Dendritic cell treated with granulocyte-macrophage colony-stimulating factor and Interleukin-4, amounts not matched to agents 40 ng/mL and 50 ng/mL, for 4 days (primary cell): ENCODE measurements at regions not wholly inside any gene's neighbourhood (a gene's known extent, or its start where the extent isn't known, plus 50 kb on each side); places are given as distances from the start of the nearest gene placed in this dataset.
"Not testable (repeated sequence)": the region's sequence is repeated elsewhere in the genome, so short reads cannot be mapped to it uniquely, and the experiment has no call there.

Experiments used
- H3K27ac Mint-ChIP-seq: one replicate; pipeline ENCODE4 v1.8.0; 2022; ENCODE audit warnings: mild to moderate bottlenecking, mixed read lengths
- H3K27me3 Mint-ChIP-seq: one replicate; pipeline ENCODE4 v1.8.0; 2022; ENCODE audit warnings: mild to moderate bottlenecking, mixed read lengths
- H3K36me3 Mint-ChIP-seq: one replicate; pipeline ENCODE4 v1.8.0; 2022; ENCODE audit warnings: low read depth, mixed read lengths
- H3K4me1 Mint-ChIP-seq: one replicate; pipeline ENCODE4 v1.8.0; 2022; ENCODE audit warnings: low read depth, mixed read lengths
- H3K4me3 Mint-ChIP-seq: one replicate; pipeline ENCODE4 v1.8.0; 2022; ENCODE audit warnings: mild to moderate bottlenecking, moderate library complexity, mixed read lengths
- H3K9me3 Mint-ChIP-seq: one replicate; pipeline ENCODE4 v1.8.0; 2022; ENCODE audit warnings: mixed read lengths
- intact Hi-C: fragments of 100-400 bp; cut with micrococcal nuclease; formaldehyde crosslinking; loops from one replicate; pipeline ENCODE4 v1.15.0; 2022

- H3K27me3 Mint-ChIP-seq, result no peaks in the 10 kb centered on the region
- no peaks in the 10 kb centered on the region for H3K36me3 Mint-ChIP-seq
- peaks cover 7% of the 10 kb centered on the region for H3K9me3 Mint-ChIP-seq
- intact Hi-C loops, result no loop called here
- no peak overlapping the region for H3K4me3 Mint-ChIP-seq
- H3K27ac Mint-ChIP-seq, result no peak overlapping the region
- H3K4me1 Mint-ChIP-seq, result no peaks in the 10 kb centered on the region
Observed at GRCh38 chr16:7866144-7866543, 533.5 kb downstream of the RBFOX1 start.

DNA sequence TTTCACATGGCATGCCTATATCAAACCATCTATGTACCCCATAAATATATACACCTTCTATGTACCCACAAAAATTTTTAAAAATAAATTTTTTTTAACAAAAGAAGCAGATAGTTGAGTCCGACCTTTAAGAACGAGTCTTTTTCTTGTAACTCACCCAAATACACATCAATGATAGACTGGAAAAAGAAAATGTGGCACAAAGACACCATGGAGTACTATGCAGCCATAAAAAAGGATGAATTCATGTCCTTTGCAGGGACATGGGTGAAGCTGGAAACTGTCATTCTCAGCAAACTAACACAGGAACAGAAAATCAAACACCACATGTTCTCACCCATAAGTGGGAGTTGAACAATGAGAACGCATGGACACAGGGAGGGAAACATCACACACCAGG lies 532.7 kb downstream of the RBFOX1 start:
- H3K27me3 Mint-ChIP-seq, H3K27ac Mint-ChIP-seq, intact Hi-C loops, H3K9me3 Mint-ChIP-seq, H3K36me3 Mint-ChIP-seq, H3K4me1 Mint-ChIP-seq, H3K4me3 Mint-ChIP-seq: not testable (repeated sequence)

- Mint-ChIP-seq H3K27ac (no peak overlapping the region), H3K4me1 (no peaks in the 10 kb centered on the region), H3K36me3 (no peaks in the 10 kb centered on the region), H3K9me3 (peaks cover 7% of the 10 kb centered on the region), H3K27me3 (no peaks in the 10 kb centered on the region), H3K4me3 (no peak overlapping the region)
- intact Hi-C loops, result no loop called here
Observed at GRCh38 chr16:7861891-7862582, 529.4 kb downstream of the RBFOX1 start.

DNA sequence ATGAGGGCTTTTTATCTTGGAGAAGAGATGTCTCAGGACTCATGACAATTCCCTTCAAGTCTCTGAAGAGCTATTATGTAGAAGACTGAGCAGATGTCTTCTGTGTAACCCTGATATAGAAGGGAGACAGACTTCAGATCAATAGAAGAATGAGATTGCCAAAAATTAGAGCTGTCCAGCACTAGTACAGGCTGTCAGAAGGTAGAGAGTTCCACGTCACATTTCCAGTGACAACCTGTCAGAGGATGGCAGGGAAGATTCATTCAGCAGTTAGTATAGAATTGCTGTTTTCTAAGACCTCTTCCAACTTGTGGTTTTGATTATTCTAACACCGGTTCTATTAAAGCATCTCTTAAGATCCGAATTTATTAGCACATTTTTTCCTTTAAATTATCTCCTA lies 520.6 kb downstream of the RBFOX1 start:
- intact Hi-C loops, result no loop called here
- no peak overlapping the region for H3K27ac Mint-ChIP-seq
- no peaks in the 10 kb centered on the region for H3K4me1 Mint-ChIP-seq
- no peak overlapping the region for H3K4me3 Mint-ChIP-seq
- H3K27me3 Mint-ChIP-seq, result no peaks in the 10 kb centered on the region
- no peaks in the 10 kb centered on the region for H3K9me3 Mint-ChIP-seq
- H3K36me3 Mint-ChIP-seq, result no peaks in the 10 kb centered on the region

DNA sequence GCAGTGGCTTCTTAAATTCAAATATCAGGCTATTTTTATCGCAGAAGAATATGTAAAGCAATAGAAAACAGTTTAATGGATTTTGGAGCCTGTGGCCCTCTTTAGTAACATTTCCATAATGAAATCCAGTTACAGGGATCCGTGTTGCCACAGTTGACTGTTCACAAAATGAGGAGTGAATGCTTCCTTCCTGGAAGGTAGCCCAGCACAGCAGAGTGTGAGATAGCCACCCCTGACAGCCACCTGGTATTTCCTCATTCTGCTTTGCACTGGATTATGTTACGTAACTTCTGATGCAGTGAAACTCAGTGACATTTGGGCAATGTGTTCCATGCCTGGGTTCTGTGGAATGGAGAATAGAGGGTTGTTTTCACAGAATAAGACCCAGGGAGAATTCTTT lies 517.2 kb downstream of the RBFOX1 start:
- H3K27me3 Mint-ChIP-seq, result no peaks in the 10 kb centered on the region

DNA sequence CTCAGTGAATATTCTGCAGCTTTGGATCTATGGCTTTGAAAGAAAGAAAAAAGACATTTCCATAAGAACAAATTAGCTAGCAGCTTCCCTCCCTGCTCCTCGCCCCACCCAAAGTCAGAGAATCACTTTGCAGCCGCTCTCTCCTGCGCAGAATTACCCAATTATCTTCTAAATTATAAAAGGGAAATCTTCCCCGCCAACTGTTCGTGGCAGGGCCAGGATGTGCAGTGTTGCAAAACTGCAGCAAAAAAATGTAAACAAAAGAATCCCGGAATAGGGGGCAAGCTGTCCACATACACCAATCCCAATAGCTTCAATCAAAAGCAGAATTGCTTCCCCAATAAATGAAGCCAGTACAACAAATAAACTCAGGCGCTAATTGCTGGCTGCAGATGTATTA lies 510.6 kb downstream of the RBFOX1 start:
- H3K4me3 Mint-ChIP-seq, result no peak overlapping the region
- intact Hi-C loops, result no loop called here
- no peak overlapping the region for H3K27ac Mint-ChIP-seq
- H3K36me3 Mint-ChIP-seq, result no peaks in the 10 kb centered on the region
- peaks cover 15% of the 10 kb centered on the region for H3K9me3 Mint-ChIP-seq
- H3K4me1 Mint-ChIP-seq, result no peaks in the 10 kb centered on the region
- no peaks in the 10 kb centered on the region for H3K27me3 Mint-ChIP-seq

More for the DNA sequence above, 517.2 kb downstream of the RBFOX1 start:
- Mint-ChIP-seq H3K27ac (no peak overlapping the region), H3K4me1 (no peaks in the 10 kb centered on the region), H3K9me3 (no peaks in the 10 kb centered on the region), H3K36me3 (no peaks in the 10 kb centered on the region), H3K4me3 (no peak overlapping the region)
- intact Hi-C loops, result no loop called here

DNA sequence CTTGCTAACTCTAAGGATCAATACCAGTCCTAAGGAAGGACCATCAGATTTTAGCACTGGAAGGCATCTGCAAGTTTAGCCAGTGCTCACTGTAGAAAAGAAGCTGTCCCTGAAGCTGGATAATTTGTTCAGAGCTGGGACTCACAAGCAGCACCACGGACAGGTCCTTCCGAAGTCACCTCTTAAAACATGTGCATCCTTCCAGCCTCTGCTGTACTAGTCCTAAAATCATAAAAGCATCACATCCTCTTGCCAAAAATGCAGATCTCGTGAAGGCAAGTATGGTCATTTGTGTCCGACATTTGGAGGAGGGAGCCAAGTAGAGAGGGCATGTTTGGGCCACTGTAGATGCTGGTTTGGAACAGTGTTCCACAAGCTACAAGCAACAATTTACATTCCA lies 506.9 kb downstream of the RBFOX1 start:
- intact Hi-C loops, result no loop called here
- H3K9me3 Mint-ChIP-seq, result peaks cover 15% of the 10 kb centered on the region
- no peak overlapping the region for H3K4me3 Mint-ChIP-seq
- no peaks in the 10 kb centered on the region for H3K36me3 Mint-ChIP-seq
- no peaks in the 10 kb centered on the region for H3K27me3 Mint-ChIP-seq
- H3K4me1 Mint-ChIP-seq, result no peaks in the 10 kb centered on the region
- H3K27ac Mint-ChIP-seq, result no peak overlapping the region

GRCh38 chr16:7834771-7835431 lies 502.3 kb downstream of the RBFOX1 start:
- H3K9me3 Mint-ChIP-seq, result no peaks in the 10 kb centered on the region
- intact Hi-C loops, result no loop called here
- H3K27me3 Mint-ChIP-seq, result no peaks in the 10 kb centered on the region
- no peaks in the 10 kb centered on the region for H3K4me1 Mint-ChIP-seq
- no peak overlapping the region for H3K4me3 Mint-ChIP-seq
- no peaks in the 10 kb centered on the region for H3K36me3 Mint-ChIP-seq
- no peak overlapping the region for H3K27ac Mint-ChIP-seq

DNA sequence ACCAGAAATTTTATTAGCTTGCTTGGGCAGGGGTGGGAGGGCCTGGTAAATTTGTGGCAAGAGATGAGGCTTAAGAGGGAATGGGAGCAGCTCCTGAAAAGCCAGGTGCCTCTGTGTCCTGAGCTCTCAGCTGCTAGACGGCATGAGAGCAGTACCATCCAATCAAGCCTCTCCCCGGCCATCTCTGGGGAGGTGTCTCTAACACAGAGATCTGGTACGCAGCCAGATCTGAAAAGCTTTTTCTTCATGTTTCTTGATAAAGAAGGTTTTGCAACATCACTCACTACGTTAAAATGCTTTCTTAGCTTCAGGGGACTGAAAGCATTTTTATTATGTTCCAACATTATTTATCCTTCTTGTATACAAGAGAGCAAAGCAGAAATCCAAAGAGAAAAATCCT lies 488.2 kb downstream of the RBFOX1 start:
- no peaks in the 10 kb centered on the region for H3K4me1 Mint-ChIP-seq
- H3K27me3 Mint-ChIP-seq, result no peaks in the 10 kb centered on the region
- no peak overlapping the region for H3K27ac Mint-ChIP-seq
- intact Hi-C loops, result no loop called here
- H3K9me3 Mint-ChIP-seq, result peaks cover 8% of the 10 kb centered on the region
- H3K4me3 Mint-ChIP-seq, result no peak overlapping the region
- H3K36me3 Mint-ChIP-seq, result no peaks in the 10 kb centered on the region

DNA sequence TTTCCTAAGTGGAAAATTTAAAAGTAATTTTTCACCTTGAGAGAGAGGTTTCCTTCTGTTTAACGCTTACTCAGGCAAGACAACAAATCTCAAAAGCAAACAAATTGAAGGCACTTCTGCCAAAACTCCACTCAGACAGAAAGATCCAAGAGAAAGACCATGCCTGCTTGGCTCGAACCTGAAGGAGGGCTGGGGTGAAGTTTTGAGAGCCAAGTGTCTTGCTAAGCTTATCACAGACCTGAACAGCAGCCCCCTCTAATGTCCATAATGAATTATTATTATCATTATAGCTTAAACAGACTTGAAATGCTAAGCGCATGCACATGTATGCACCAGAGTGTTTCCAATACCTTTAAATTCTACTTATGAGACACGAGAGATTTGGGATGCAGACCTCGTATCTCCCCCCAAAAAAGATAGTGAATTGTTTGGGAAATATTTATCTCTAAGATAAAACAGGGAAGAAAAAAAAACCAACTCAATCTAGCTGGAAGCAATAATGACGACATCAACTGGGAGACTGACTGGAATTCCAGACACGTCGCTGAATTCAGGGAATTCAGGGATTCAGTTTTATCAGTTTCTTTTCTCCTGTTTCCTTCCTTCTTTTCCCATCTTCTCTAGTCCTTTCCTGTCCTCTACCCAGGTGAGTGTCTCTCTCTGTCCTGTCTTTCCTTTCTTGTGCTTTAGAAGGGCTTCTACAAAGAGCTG lies 473.2 kb downstream of the RBFOX1 start:
- no peak overlapping the region for H3K4me3 Mint-ChIP-seq
- no peak overlapping the region for H3K27ac Mint-ChIP-seq
- H3K9me3 Mint-ChIP-seq, result no peaks in the 10 kb centered on the region
- no peaks in the 10 kb centered on the region for H3K4me1 Mint-ChIP-seq
- H3K27me3 Mint-ChIP-seq, result no peaks in the 10 kb centered on the region
- H3K36me3 Mint-ChIP-seq, result no peaks in the 10 kb centered on the region
- intact Hi-C loops, result no loop called here

GRCh38 chr16:7804635-7805195 lies 472.1 kb downstream of the RBFOX1 start:
- H3K9me3 Mint-ChIP-seq, result no peaks in the 10 kb centered on the region

GRCh38 chr16:7792346-7792745 lies 459.7 kb downstream of the RBFOX1 start:
- intact Hi-C loops, result no loop called here
- H3K36me3 Mint-ChIP-seq, result no peaks in the 10 kb centered on the region
- H3K4me1 Mint-ChIP-seq, result no peaks in the 10 kb centered on the region
- H3K27ac Mint-ChIP-seq, result no peak overlapping the region
- no peaks in the 10 kb centered on the region for H3K27me3 Mint-ChIP-seq
- no peak overlapping the region for H3K4me3 Mint-ChIP-seq
- no peaks in the 10 kb centered on the region for H3K9me3 Mint-ChIP-seq

More at GRCh38 chr16:7804635-7805195, 472.1 kb downstream of the RBFOX1 start:
- no peak overlapping the region for H3K27ac Mint-ChIP-seq
- no peaks in the 10 kb centered on the region for H3K4me1 Mint-ChIP-seq
- H3K4me3 Mint-ChIP-seq, result no peak overlapping the region
- H3K36me3 Mint-ChIP-seq, result no peaks in the 10 kb centered on the region
- no peaks in the 10 kb centered on the region for H3K27me3 Mint-ChIP-seq
- intact Hi-C loops, result no loop called here

DNA sequence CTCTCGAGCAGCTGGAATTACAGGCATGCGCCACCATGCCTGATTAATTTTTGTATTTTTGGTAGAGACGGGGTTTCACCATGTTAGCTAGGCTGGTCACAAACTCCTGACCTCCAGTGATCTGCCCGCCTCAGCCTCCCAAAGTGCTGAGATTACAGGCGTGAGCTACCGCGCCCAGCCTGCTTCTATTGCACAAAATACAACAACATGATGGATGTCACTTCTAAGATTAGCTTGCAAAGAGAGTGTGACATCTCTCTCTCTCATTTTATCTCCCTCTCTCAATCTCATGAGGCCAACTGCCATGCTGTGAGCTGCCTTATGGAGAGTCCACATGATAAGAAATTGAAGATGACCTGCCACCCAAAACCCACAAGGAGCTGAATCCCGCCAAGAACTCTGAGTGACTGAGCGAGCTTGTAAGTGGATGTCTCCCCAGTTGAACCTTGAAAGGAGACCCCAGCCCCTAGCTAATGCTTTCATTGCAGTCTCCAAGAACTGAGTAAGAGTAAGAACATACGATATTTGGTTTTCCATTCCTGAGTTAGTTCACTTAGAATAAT lies 458.5 kb downstream of the RBFOX1 start:
- no peaks in the 10 kb centered on the region for H3K36me3 Mint-ChIP-seq
- no peaks in the 10 kb centered on the region for H3K27me3 Mint-ChIP-seq
- no peak overlapping the region for H3K4me3 Mint-ChIP-seq
- no peak overlapping the region for H3K27ac Mint-ChIP-seq
- H3K9me3 Mint-ChIP-seq, result no peaks in the 10 kb centered on the region
- no peaks in the 10 kb centered on the region for H3K4me1 Mint-ChIP-seq
- intact Hi-C loops, result no loop called here

DNA sequence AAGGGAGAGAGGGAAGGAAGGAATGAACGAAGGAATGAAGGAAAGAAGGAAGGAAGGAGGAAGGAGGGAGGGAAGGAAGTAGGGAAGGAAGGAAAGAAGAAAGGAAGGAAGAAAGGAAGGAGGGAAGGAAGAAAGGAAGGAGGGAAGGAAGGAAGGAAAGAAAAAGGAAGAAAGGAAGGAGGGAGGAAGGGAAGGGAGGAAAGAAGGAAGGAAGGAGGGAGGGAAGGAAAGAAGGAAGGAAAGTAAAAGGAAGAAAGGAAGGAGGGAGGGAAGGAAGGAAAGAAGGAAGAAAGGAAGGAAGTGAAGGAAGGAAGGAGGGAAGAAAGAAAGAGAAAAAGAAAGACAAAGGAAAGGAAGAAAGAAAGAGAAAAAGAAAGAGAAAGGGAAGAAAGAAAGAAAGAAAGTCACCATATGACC lies 442.4 kb downstream of the RBFOX1 start:
- H3K4me1 Mint-ChIP-seq, result no peaks in the 10 kb centered on the region
- H3K9me3 Mint-ChIP-seq, result peaks cover 25% of the 10 kb centered on the region
- H3K27ac Mint-ChIP-seq, result no peak overlapping the region
- intact Hi-C loops, result no loop called here
- H3K4me3 Mint-ChIP-seq, result no peak overlapping the region
- no peaks in the 10 kb centered on the region for H3K27me3 Mint-ChIP-seq
- H3K36me3 Mint-ChIP-seq, result no peaks in the 10 kb centered on the region
